Globus pallidus (tissue), 1 donor: ENCODE measurements at regions not wholly inside any gene's neighbourhood (a gene's known extent, or its start where the extent isn't known, plus 50 kb on each side); places are given as distances from the start of the nearest gene placed in this dataset.
"Not testable (repeated sequence)": the region's sequence is repeated elsewhere in the genome, so short reads cannot be mapped to it uniquely, and the experiment has no call there.

ENCODE experiments used
- DNase-seq: peaks from one replicate; pipeline ENCODE4 v3.0.0-alpha.2; 2015; ENCODE audit warnings: low spot score

DNA sequence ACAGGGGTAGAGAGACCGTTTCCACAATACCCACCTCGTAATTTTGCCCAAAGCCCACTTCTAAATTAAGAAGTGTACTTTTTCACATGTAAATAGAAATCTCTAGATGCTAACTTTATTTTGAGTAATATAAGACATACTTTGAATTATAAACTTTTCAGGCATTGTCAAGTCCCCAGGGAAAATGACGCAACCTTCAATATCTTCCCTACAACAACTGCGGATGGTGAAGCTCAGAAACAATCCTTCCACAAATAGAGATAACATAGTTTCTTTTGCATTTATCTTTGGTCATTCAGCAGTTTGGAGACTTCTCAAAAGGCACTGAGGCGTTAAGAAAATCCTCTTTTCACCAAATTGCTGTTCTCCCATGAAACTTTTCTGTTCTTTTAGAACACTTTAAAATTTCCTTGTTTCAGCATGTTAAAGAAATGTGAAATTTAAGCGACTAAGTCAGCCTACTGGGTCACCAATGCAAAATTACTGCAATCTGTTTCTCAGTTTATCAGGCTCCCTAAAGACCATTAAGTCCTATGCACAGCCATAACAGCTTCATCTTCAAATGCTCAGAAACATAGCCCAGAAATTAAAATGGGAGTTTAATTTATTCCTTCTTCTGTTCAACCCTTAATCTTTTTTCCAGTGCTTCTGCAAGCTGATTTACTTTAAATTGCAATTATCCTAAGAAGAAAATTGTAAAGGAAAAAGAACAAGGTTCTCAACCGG lies 118.3 kb upstream of the DNAJC10 start:
- no peak for DNase-seq

DNA sequence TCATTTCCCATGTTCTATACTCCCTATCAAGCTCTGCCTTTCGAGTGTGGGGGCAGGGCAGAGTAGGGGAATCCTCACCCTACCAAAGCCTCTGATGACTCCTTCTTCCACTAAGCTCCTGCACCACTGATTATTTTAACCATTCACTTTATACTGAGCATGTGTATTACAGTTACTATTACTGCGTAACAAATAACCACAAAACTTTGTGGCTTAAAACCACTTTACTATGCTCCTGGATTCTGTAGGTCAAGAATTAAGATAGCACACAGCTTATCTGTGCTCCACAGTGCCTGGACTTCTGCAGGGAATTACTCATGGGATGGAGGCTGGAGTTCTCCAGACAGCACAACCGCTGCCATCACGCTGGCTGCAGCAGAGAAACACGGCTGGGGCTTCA lies 117.4 kb upstream of the DNAJC10 start:
- DNase-seq = no peak

DNA sequence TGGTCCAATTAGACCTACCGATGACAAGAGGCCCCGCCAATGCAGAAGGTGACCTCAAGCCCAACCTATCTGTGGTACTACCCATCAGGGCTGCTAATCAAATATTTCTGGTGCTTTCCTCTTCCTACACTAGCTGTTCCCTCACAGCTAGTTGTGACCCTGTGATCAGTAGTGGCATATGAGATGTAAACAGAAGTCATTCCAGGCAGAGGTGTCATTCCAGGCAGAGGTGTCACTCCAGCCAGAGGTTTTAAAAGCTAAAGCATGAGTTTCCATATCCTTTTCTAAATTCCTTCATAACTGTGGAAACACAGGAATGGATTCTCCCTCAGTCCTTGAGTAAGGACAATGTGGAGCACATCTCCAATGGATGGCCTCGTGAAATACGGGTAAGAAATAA lies 110.9 kb upstream of the DNAJC10 start:
- DNase-seq = no peak

DNA sequence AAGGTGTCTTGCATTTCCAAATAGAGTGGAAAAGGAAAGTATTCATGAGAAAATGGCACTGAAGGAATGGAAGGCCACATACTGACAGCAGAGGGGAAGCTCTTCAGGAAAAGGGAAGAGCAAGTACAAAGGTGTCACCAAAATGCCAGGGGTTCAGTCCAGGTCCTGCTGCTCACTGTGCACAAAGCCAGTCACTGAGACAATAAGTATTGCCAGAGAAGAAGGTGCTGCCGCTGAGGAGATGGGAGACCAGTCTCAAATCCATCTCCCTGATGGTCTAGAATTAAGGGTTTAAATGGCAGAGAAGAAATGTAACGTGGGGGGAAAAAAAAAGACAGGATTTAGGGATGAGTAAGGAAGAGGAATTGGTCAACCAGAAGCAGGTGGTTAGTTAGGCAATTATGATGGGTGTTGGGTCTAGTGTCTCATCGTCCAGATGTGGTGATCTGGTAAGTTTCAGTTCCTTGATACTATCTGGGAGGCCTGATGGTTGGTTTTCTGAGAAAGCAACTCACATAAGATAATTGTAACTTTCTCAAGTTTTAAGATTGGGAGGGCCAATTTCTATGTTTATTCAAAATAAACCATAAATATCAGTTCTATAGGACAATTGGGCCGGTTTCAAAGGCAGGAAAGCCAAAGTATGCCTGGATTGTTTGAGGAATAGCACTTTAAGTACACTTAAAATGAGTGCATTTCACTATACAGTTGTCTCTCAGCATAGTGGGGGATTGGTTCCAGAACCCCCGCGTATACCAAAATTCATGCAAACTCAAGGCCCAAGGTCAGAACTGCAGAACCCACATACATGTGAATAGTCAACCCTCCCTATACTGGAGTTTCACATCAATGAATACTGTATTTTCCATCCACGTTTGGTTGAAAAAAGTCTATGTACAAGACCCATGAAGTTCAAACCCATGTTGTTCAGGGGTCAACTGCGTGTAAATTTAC lies 109.1 kb upstream of the DNAJC10 start:
- DNase-seq = no peak

DNA sequence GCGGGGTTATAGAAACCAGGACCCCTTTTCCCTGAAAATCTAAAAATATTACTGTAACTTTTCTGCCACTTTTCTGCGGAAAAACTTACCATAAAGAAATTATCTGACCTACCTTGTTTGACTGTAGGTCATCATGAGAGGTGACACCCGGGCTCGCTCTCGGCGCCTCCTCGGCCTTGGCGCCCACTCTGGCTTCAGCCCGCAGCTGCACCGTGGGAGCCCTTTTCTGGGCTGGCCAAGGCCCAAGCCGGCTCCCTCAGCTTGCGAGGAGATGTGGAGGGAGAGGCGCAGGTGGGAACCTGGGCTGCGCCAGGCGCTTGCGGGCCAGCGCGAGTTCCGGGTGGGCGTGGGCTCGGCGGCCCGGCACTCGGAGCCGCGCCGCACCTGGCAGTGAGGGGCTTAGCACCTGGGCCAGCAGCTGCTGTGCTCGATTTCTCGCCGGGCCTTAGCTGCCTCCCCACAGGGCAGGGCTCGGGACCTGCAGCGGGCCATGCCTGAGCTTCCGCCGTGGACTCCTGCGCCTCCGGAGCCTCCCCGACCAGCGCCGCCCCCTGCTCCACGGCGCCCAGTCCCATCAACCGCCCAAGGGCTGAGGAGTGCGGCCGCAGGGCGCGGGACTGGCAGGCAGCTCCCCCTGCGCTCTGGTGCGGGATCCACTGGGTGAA lies 107.7 kb upstream of the DNAJC10 start:
- DNase-seq = no peak

DNA sequence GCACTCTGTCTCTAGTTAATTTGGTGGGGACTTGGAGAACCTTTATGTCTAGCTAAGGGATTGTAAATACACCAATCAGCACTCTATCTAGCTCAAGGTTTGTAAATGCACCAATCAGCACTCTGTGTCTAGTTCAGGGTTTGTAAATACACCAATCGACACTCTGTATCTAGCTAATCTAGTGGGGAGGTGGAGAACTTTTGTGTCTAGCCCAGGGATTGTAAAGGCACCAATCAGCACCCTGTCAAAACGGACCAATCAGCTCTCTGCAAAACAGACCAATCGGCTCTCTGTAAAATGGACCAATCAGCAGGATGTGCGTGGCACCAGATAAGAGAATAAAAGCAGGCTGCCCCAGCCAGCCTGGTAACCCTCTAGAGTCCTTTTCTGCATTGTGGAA lies 107.1 kb upstream of the DNAJC10 start:
- not testable (repeated sequence) for DNase-seq

DNA sequence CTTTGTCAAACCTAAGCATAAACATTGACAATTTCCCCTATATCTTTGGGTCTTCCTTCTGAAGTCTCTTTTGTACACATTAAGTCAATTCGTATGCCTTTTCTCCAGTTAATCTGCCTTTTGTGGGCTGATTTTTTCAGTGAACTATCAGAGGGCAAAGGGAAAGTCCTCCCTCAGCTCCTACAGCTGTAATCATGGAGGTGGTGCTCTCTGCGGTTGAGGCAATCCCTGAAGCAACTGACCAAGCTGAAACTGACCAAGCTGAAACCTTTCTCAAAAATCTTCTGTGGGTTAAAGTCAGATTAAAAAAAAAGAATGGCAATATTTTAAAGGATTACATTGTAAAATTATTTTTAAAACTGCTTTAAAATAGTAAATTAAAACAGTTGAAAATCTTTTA lies 105.8 kb upstream of the DNAJC10 start:
- no peak for DNase-seq

DNA sequence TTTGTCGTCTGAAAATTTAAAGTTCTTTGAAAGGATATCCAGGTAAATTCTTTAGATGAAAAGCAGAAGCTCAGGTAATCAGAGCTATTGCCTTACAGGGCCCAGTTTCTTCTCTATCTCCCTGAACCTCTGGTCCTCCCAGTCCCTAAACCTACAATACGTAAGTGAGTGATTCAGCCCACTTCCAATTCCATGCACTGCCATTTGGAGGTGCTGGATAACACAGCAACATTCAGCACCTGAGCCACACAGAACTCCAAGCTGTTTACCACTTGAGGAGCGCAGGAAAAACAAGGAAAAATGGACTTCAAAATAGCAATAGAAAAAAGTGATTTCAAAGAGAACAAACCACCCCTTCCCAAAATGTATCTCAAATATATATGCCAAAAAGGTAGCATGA lies 105.0 kb upstream of the DNAJC10 start:
- no peak for DNase-seq

DNA sequence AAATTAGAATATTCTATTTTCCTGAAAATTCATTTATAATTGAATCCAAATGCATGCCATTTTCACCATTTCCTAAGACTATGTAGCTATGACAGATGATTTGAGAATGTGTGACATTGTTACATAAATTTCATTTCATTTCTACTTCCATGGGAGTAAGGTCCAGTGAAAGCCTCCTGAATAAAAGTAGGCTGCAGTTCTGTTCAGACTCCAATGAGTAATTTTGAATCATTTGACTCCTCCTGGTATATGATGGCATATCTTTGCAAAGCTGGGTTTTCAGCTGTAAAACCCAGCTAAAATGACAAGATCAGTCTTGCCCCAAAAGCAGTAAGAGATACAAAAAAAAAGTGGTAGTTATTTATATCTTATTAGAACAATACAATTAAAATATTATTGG lies 101.0 kb upstream of the DNAJC10 start:
- no peak for DNase-seq

DNA sequence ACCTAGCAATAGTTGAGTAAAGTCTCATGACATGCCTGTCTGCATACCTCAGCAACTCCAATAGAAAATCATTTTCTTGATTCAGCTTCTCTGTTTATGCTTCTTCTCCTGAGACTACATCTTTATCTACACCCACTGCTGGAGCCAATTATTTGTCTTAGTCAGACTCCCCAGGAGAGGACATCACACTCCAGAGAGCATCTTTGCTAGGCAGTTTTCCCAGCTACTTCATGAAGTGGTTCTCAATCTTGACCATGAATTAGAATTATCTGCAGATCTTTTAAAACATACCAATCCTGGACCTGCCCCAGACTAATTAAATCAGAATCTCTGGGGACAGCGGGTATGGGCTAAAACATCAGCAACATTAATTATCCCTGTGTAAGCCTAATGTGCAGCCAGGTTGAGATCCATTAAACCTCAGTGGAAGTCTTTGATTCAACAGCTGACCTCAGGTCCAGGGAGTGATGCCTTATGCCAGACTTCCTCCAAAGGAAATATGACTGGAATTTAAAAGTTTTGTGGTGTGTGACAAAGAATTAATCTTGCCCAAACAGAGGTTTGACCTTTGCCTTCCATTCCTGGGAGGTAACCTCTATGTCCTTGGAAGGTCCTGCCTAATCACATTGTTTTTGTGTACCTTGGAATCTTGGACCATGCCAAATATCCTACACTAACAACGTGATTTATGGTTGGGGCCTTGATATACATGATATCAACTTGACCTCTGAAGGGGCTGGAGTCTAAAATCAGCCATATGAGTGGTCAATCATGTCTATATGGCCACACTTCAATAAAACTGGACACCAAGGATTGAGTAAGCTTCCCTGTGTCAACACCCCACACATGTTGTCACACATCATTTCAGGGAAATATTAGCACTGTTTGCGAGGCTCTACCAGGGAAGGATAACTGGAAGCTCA lies 99.3 kb upstream of the DNAJC10 start:
- no peak for DNase-seq

DNA sequence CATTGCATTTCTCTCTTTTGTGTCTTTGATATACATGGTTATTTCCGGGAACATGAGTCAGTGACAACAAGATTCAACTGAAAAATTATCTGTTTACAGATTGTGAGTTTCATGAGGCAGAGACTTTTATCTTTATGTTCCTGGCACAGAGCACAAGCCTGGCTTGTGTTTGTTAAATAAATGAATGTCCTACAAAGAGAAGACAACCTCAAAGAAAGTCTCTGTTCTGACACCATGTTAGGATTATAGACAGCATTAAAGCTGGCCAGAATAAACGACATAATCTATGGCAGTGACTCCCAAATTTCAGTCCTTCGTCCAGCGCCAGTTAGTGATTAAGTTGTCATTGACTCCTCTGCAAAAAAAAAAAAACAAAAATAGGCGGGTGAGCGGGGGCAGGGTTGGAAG lies 97.4 kb upstream of the DNAJC10 start:
- DNase-seq = no peak

DNA sequence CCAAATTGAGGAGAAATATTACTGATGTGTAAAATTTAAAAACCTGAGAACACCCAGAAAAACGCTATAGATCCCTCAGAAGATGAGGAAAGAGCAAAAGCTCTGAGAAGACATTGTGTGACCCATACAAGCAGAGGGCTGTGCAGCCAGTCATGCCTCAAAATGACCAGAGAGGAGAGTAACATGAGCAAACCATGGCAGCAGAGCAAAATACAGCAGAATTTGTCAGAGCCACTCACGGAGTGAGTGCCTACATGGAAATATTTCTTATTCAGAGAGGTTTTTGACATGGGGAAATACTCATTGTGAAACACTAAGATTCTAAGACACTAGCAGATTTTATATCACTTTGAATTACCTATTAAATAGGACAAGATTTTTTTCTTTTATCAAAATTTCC lies 96.8 kb upstream of the DNAJC10 start:
- DNase-seq = no peak

DNA sequence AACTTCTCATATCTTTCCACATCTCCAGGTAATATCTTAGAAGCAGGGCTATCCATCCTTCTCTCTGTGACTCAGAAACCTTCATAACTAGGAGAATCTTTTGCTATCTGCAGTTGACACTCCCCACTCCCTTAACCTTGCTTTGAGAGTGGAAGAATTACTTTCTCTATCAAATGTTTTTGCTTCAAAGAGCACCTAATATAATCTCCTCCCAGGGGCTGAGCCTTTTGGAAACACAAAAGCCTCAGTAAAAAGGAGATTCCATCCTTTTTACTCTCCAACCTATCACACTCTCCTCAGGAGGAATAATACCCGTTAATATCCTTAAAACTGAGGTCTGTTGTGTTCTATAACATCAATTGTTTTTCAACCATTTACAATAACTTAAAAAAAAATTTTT lies 94.9 kb upstream of the DNAJC10 start:
- DNase-seq = no peak

DNA sequence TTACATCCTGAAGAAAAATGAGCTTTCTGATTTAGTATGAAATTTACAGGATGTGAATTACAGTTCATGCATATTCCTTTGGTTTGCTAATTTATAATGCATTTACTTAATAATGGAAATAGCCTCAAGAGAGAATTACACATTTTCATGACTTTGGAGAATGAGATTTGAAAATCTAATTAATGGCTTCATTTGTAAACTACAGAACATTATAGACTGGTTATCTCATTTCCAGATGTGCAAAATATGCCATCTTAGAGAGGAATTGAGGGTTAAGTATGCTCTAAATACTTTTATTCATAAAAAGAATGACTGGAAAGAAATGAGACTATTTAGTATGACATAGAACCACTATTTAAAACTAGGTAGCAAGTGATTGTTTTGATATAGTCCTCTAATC lies 94.2 kb upstream of the DNAJC10 start:
- no peak for DNase-seq

DNA sequence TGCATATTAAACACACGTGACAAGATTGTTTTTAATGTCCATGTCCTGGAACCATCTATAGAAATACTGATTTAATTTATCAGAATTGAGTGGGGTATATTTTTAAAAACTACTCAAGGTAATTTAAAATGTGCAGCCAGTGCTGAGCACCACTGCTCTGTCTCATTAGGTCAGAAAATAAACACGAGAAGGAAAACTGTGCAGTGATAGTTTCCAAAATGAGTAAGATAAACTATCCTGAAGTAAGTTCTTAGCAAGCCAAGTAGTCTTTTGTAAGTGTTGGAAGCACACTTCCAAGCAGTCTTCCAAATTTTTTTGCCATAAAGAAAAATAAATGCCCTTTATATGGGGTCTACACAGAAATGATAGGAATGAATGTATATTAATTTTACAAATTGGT lies 93.8 kb upstream of the DNAJC10 start:
- no peak for DNase-seq

DNA sequence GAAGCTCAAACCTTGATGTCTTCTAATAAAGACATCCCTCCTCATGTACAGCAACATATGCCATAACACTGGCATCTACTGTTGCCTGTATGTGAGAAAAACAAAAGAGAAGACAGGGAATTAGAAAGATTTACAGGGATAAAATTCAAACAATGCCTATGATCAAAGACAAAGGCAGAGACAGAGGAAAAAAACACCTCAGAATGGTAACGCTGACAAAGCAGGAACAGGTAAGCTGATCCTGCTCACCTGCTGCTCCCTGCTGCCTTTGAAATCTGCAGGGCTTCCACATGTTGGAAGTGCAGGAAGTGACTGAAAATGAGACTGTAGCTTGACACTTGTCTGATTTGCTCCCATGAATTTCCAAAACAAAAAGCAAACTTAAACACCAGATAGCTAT lies 90.2 kb upstream of the DNAJC10 start:
- DNase-seq = no peak

DNA sequence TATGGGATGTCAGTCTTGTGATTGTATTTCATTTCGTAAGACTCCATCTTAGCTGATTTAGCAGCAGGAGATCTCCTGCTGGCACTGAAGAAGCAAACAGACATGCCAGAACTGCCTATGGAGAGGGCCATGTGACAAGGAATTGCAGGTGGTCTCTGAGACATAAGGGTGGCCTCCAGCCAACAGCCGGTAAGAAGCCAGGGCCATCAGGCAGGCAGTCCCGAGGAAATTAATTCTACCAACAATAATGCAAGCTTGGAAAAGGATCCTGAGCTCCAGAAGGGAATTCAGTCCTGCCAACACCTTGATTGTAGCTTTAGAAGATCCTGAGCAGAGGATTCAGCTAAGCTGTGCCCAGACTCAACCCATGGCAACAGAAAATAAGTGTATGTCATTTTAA lies 87.1 kb upstream of the DNAJC10 start:
- no peak for DNase-seq

DNA sequence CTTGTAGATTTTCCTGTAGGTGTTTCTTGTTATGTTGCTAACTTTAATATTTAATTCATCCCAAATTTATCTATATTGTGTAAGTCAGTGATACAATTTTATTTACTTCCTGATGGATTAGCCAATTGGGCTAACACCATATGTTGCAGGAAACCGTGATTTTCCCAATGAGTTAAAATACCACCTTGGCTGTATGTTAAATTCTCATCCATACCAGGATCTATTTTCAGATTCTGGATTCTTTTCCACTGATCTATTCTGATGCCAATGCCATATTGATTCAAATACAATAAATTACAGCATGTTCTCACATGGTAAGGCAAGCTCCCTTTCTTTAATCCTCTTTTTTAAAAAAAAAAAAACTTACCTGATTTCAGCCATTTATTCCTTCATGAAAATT lies 85.8 kb upstream of the DNAJC10 start:
- DNase-seq = no peak

DNA sequence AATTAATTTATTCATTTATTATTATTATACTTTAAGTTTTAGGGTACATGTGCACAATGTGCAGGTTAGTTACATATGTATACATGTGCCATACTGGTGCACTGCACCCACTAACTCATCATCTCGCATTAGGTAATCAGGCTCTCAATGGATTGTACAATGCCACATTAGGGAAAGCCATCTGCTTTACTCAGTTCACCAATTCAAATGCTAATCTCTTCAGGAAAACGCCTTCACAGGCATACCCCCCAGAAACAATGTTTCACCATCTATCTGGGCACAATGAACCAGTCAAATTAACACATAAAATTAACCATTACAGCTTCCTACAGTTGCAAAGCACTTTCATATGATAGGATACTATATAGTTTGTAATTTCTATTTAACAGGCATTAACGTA lies 84.8 kb upstream of the DNAJC10 start:
- no peak for DNase-seq

DNA sequence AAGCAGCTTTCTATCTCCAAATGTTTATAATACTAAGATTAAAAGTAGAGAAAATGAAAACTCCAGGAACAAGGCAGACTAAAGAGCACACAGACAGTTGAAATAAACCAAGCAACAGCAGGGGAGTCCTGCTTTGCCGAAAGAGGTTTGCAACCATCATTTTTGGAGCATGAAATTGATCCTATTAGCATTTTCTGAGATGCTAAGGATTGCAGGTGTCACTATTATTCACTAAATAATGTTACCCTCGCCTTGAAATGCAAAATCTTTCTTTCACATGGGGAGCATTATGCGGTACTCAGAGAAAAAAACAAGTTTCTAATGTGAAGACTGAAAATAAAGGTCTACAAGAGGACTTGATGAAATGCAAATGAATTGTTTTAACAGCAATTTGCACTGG lies 81.7 kb upstream of the DNAJC10 start:
- no peak for DNase-seq

DNA sequence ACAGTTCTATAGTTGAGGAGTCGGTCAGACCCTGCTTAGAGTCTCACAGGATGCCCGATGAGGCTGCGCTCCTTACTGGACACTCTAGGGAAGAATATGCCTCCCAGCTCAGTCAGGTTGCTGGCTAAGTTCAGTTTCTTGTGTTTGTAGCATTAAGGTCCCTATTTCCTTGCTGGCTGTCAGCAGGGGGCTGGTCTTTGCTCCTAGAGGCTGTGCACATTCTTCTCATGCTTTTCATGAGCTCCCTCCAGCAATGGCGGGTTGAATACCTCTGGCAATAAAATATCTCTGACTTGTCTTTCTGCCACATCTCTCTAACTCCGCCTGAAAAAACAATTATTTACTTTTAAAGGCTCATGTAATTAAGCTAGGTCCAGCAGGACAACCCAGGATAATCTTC lies 79.4 kb upstream of the DNAJC10 start:
- DNase-seq = no peak

DNA sequence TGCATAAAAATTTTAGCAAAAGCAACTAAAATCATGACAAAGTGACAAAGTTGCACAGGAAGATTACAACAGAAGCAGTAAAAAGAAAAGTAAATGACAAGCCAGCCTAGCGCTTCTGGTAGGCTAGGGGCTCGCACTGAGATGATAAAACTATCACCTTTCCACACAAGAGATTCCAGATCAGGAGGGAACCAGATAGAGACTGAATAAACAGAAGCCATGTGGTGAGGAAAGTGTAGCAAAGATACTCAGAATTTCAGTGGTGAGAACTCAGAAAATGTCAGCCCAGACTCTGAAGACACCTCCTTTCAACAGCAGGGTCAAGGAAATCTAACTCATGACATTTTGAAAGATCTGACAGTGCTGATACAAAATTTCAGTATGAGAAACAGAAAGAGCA lies 77.4 kb upstream of the DNAJC10 start:
- DNase-seq = no peak
